Left ventricle myocardium inferior (tissue), 1 donor: ENCODE measurements at regions not wholly inside any gene's neighbourhood (a gene's known extent, or its start where the extent isn't known, plus 50 kb on each side); places are given as distances from the start of the nearest gene placed in this dataset.
"Not testable (repeated sequence)": the region's sequence is repeated elsewhere in the genome, so short reads cannot be mapped to it uniquely, and the experiment has no call there.

Experiments
- DNase-seq: peaks from one replicate; pipeline ENCODE4 v3.0.0-alpha.2; 2020
- H3K27ac ChIP-seq: fragments of 200-600 bp; replicated peaks from 2 replicates; pipeline ENCODE4 v1.8.0; 2021
- H3K27me3 ChIP-seq: fragments of 200-600 bp; 2 replicates; pipeline ENCODE4 v1.8.0; 2021; ENCODE audit warnings: low read depth
- H3K36me3 ChIP-seq: fragments of 200-600 bp; 2 replicates; pipeline ENCODE4 v1.8.0; 2021
- H3K4me1 ChIP-seq: fragments of 200-600 bp; 2 replicates; pipeline ENCODE4 v1.8.0; 2021
- H3K4me3 ChIP-seq: fragments of 200-600 bp; 2 replicates; pipeline ENCODE4 v1.8.0; 2021; ENCODE audit warnings: mild to moderate bottlenecking, moderate library complexity
- H3K9me3 ChIP-seq: fragments of 200-600 bp; replicated peaks from 2 replicates; pipeline ENCODE4 v1.8.0; 2021
- CTCF ChIP-seq: fragments of 200-600 bp; IDR thresholded peaks from 2 replicates; pipeline ENCODE4 v1.8.0; 2021; ENCODE audit warnings: antibody characterized with exemption, mild to moderate bottlenecking, borderline replicate concordance
- intact Hi-C: fragments of 100-400 bp; cut with micrococcal nuclease; formaldehyde crosslinking; loops from one replicate; pipeline ENCODE4 v1.11.0; 2022
- donor health status: DM: no; HTN: yes; CAD: no; lungs with severe emphysema.

- no peak overlapping the region for H3K27ac ChIP-seq
- H3K4me3 ChIP-seq, result no peak overlapping the region
- TF ChIP-seq CTCF, result no peak
- no peaks in the 10 kb centered on the region for H3K9me3 ChIP-seq
- DNase-seq, result no peak
- peaks cover 73% of the 10 kb centered on the region for H3K27me3 ChIP-seq
- no peaks in the 10 kb centered on the region for H3K36me3 ChIP-seq
- intact Hi-C loops, result no loop called here
- peaks cover 9% of the 10 kb centered on the region for H3K4me1 ChIP-seq
Observed at GRCh38 chr10:101280511-101280910, 51.2 kb upstream of the LBX1 start.

- DNase-seq, H3K9me3 ChIP-seq, intact Hi-C loops, H3K4me1 ChIP-seq, H3K36me3 ChIP-seq, H3K4me3 ChIP-seq, H3K27ac ChIP-seq: not testable (repeated sequence)
- peaks cover 77% of the 10 kb centered on the region for H3K27me3 ChIP-seq
Observed at GRCh38 chr10:101280921-101281320, 51.7 kb upstream of the LBX1 start.

- TF ChIP-seq CTCF, result no peak
- H3K4me3 ChIP-seq, result no peak overlapping the region
- intact Hi-C loops, result no loop called here
- no peak for DNase-seq
- H3K27ac ChIP-seq, result no peak overlapping the region
- H3K4me1 ChIP-seq, result peaks cover 9% of the 10 kb centered on the region
- H3K9me3 ChIP-seq, result no peaks in the 10 kb centered on the region
- no peaks in the 10 kb centered on the region for H3K36me3 ChIP-seq
- H3K27me3 ChIP-seq, result peaks cover 91% of the 10 kb centered on the region
Observed at GRCh38 chr10:101282947-101283346, 53.7 kb upstream of the LBX1 start.

- H3K36me3 ChIP-seq, result no peaks in the 10 kb centered on the region
- H3K27me3 ChIP-seq, result peaks cover 91% of the 10 kb centered on the region
Observed at GRCh38 chr10:101283762-101284100, 54.5 kb upstream of the LBX1 start.

GRCh38 chr10:101284101-101284743, 55.0 kb upstream of the LBX1 start:
- intact Hi-C loops, result no loop called here
- no peak for DNase-seq

More at GRCh38 chr10:101283762-101284100, 54.5 kb upstream of the LBX1 start:
- Histone ChIP-seq H3K27ac (no peak overlapping the region), H3K4me3 (peak overlapping the region; percentile 51), H3K9me3 (no peaks in the 10 kb centered on the region), H3K4me1 (peaks cover 9% of the 10 kb centered on the region)
- no peak for DNase-seq
- no peak for TF ChIP-seq CTCF
- intact Hi-C loops, result no loop called here

More at GRCh38 chr10:101284101-101284743, 55.0 kb upstream of the LBX1 start:
- Histone ChIP-seq H3K9me3 (no peaks in the 10 kb centered on the region), H3K27me3 (peaks cover 90% of the 10 kb centered on the region), H3K4me3 (peak overlapping the region; percentile 51), H3K4me1 (peaks cover 9% of the 10 kb centered on the region), H3K36me3 (no peaks in the 10 kb centered on the region), H3K27ac (no peak overlapping the region)
- no peak for TF ChIP-seq CTCF
